Fibroblast of skin of right quadriceps (primary cell): ENCODE measurements at regions not wholly inside any gene's neighbourhood (a gene's known extent, or its start where the extent isn't known, plus 50 kb on each side); places are given as distances from the start of the nearest gene placed in this dataset.
"Not testable (repeated sequence)": the region's sequence is repeated elsewhere in the genome, so short reads cannot be mapped to it uniquely, and the experiment has no call there.

ENCODE experiments used
- DNase-seq: peaks from one replicate; pipeline ENCODE4 v3.0.0-alpha.2; 2013

- DNase-seq = peak; percentile 24
Measured at GRCh38 chr2:38243186-38243880, 133.7 kb downstream of the ATL2 start.

- peak; percentile 63 for DNase-seq
Measured at GRCh38 chr2:38239452-38239851, 137.6 kb downstream of the ATL2 start.

GRCh38 chr2:38238705-38239104 is 138.4 kb downstream of the ATL2 start:
- DNase-seq = not testable (repeated sequence)

- DNase-seq = no peak
Measured at GRCh38 chr2:38237311-38237710, 139.8 kb downstream of the ATL2 start.

GRCh38 chr2:38233231-38233983 is 143.7 kb downstream of the ATL2 start:
- peak; percentile 90 for DNase-seq

- no peak for DNase-seq
Measured at GRCh38 chr2:38232454-38232853, 144.6 kb downstream of the ATL2 start.

- DNase-seq = no peak
Measured at GRCh38 chr2:38230756-38231155, 146.3 kb downstream of the ATL2 start.

GRCh38 chr2:38228753-38229152 is 148.3 kb downstream of the ATL2 start:
- DNase-seq = no peak

- no peak for DNase-seq
Measured at GRCh38 chr2:38224821-38225437, 149.0 kb upstream of the CYP1B1 start.

GRCh38 chr2:38224181-38224580 is 148.2 kb upstream of the CYP1B1 start:
- DNase-seq = no peak

- no peak for DNase-seq
Measured at GRCh38 chr2:38223256-38223655, 147.3 kb upstream of the CYP1B1 start.

- no peak for DNase-seq
Measured at GRCh38 chr2:38220164-38220563, 144.2 kb upstream of the CYP1B1 start.

- DNase-seq = no peak
Measured at GRCh38 chr2:38218995-38219394, 143.0 kb upstream of the CYP1B1 start.

- no peak for DNase-seq
Measured at GRCh38 chr2:38218591-38218991, 142.6 kb upstream of the CYP1B1 start.

- no peak for DNase-seq
Measured at GRCh38 chr2:38217401-38218188, 141.6 kb upstream of the CYP1B1 start.

GRCh38 chr2:38216886-38217285 is 140.9 kb upstream of the CYP1B1 start:
- no peak for DNase-seq

- DNase-seq = peak; percentile 26
Measured at GRCh38 chr2:38215993-38216392, 140.0 kb upstream of the CYP1B1 start.

- no peak for DNase-seq
Measured at GRCh38 chr2:38215522-38215921, 139.6 kb upstream of the CYP1B1 start.

- DNase-seq = peak; percentile 21
Measured at GRCh38 chr2:38214209-38214717, 138.3 kb upstream of the CYP1B1 start.

- no peak for DNase-seq
Measured at GRCh38 chr2:38213619-38214167, 137.7 kb upstream of the CYP1B1 start.

- DNase-seq = no peak
Measured at GRCh38 chr2:38212312-38212711, 136.4 kb upstream of the CYP1B1 start.

- DNase-seq = peak; percentile 64
Measured at GRCh38 chr2:38207168-38207567, 131.2 kb upstream of the CYP1B1 start.

GRCh38 chr2:38203446-38203810 is 127.5 kb upstream of the CYP1B1 start:
- peak; percentile 58 for DNase-seq
